Fibroblast of upper back skin (primary cell): ENCODE measurements at regions not wholly inside any gene's neighbourhood (a gene's known extent, or its start where the extent isn't known, plus 50 kb on each side); places are given as distances from the start of the nearest gene placed in this dataset.

Experiments
- DNase-seq: peaks from one replicate; pipeline ENCODE4 v3.0.0-alpha.2; 2013

DNA sequence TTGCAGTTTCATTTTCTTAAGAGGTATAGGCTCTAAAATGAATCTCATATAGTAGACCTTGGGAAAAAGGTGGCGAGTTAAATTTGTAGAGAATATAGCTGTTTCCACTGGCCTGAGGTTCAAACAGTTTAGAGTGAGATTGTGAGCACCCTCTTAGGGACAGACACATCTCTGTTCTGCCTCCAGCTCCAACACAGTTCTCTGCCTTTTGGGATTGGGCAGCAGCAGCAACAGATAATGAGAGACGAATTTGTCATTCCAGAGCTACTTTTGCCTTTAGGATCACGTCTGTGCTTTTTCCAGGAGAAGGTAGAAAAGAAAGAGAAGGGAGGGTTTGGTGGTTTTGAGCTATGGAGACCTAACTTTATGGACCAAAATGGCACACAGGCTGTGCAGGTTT, 289.4 kb downstream of the PRL start:
- no peak for DNase-seq

- peak; percentile 46 for DNase-seq
These were observed 288.5 kb downstream of the PRL start for GRCh38 chr6:22008248-22008836.

- DNase-seq: no peak
These were observed 286.7 kb downstream of the PRL start for GRCh38 chr6:22010102-22010501.

DNA sequence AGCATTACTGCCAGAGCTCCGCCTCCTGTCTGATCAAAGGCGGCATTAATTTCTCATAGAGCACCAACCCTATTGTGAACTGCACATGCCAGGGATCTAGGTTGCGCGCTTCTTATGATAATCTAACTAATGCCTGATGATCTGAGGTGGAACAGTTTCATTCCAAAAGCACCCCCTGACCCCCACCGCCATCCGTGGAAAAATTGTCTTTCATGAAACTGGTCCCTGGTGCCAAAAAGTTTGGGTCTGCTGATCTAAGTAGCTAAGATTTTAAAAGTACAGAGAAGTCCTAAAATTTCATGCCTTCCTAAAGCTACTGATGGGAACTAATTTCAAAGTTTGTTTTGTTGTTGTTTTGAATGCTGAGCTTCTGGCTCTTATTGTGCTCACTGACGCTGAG, 281.6 kb downstream of the PRL start:
- DNase-seq: no peak

GRCh38 chr6:22015944-22016343, 280.9 kb downstream of the PRL start:
- no peak for DNase-seq

- DNase-seq: no peak
These were observed 279.6 kb downstream of the PRL start for GRCh38 chr6:22017272-22017671.

- DNase-seq: no peak
These were observed 279.1 kb downstream of the PRL start for GRCh38 chr6:22017766-22018165.

DNA sequence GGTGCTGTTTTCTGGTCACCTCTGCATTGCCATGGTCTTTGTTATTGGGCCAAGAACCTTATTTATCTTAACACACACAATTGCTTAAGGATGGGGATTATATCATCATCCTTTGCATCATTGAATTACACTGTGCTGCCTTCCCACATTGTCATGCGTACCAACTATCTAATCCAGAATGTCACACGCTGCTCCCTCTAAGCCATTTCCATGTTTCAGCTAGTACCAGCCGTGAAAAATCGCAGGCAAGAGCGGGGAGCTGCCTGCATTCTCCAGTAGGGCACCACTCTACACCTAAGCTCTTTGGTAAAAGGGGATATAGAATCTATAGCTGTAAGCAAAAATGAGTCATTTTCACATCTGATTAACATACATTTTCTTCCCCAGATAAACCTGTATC, 277.0 kb downstream of the PRL start:
- DNase-seq: no peak

- no peak for DNase-seq
These were observed 276.4 kb downstream of the PRL start for GRCh38 chr6:22020299-22021003.

GRCh38 chr6:22021966-22022365, 274.9 kb downstream of the PRL start:
- DNase-seq: no peak

- peak; percentile 40 for DNase-seq
These were observed 272.9 kb downstream of the PRL start for GRCh38 chr6:22023937-22024336.

DNA sequence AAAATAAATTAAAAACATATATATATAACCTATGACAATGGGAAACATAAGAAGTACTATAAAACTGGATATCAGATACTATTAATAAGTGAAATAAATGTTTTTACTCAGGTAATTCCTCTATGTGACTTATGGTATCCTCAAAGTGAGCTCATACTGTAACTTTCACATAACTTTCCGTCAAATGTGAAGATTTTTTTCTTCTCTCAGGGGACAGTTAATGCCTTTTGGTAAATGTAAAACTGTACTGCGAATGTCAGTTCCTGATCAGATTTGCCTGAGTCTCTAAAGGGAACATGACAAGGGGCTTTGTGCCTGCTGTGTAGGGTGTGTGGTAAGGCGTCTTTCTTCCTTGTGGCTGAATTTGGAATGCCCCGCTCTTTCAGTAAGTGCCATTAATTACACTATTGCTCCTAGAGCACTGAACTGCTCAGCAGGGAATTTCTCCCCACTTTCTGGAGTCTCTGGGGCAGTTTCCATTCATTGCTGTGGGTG, 271.8 kb downstream of the PRL start:
- DNase-seq: no peak

DNA sequence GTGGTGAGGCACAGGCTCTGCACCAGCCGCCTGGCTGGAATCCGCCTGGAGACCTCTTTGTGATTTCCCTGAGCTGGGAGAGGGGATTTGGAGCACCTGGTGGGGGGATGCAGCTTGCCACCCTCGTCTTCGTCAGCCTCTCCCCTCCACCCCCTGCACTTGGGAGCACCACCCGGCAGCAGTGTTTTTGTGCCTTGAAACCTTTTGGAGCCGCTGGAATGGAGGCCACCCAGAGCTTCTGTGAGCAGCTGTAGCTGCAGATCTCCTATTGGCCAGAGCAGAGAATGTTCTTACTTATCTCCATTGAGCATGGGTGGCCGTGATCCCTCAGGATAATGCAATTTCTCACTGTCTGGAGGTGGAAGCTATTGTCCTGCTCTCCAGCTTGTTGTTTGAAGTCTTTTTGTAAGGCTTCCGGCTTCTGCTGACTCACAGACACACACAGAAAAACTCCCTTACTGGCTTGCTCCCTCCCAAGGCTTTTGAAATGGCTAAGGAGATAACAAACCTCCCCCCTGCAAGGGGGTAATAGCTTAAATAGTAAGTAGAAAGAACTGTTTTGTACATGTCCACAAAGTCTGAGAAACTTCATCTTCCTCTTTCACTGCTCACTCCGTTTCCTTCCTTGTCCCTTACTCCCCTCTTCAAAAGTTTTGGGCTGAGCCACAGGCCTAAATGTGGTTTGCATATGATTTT, 271.2 kb downstream of the PRL start:
- peak; percentile 95 for DNase-seq

DNA sequence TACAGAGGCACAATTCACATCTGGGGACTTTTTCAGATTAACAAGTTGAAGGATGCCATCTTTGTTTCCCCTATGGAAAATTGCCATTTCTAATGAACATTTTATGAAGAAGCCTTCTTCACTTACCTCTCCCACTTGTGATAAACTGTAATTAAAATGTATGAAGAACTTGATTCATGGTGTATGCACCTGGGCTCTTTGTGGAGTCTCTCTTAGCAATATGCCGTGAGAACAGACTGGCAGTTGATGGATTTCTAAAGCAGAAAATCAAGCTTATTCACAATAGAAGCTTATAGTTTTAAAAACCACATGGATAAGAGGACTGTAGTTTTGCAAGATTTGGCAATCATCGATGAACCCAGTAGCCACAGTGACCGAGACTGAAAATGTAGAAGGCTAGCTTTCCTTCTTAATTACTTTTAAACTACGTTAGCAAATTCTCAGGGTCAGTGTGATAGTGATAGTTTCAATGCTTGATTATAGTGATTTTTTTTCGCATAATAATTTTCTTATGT, 270.6 kb downstream of the PRL start:
- peak; percentile 25 for DNase-seq

- DNase-seq: no peak
These were observed 269.7 kb downstream of the PRL start for GRCh38 chr6:22027040-22027725.

- no peak for DNase-seq
These were observed 268.3 kb downstream of the PRL start for GRCh38 chr6:22028403-22029090.

DNA sequence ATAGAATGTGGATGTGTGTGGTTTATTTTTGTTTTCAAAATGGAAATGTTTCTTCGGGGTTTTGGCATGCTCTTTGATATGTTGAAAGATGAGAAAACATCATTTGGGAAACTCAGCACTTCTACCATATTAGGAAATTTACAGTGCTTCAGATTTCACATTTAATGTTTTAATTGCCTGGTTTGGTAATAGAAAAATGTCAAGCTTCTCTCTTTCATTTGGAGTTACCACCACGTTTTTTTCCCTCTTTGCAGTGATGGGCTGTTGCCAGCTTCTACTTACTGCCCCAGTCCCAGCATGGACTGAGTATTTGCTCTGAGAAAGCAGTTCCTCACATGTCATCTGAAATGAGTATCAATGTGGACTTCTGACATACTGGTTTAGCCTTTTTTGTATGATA, 267.7 kb downstream of the PRL start:
- DNase-seq: peak; percentile 43

DNA sequence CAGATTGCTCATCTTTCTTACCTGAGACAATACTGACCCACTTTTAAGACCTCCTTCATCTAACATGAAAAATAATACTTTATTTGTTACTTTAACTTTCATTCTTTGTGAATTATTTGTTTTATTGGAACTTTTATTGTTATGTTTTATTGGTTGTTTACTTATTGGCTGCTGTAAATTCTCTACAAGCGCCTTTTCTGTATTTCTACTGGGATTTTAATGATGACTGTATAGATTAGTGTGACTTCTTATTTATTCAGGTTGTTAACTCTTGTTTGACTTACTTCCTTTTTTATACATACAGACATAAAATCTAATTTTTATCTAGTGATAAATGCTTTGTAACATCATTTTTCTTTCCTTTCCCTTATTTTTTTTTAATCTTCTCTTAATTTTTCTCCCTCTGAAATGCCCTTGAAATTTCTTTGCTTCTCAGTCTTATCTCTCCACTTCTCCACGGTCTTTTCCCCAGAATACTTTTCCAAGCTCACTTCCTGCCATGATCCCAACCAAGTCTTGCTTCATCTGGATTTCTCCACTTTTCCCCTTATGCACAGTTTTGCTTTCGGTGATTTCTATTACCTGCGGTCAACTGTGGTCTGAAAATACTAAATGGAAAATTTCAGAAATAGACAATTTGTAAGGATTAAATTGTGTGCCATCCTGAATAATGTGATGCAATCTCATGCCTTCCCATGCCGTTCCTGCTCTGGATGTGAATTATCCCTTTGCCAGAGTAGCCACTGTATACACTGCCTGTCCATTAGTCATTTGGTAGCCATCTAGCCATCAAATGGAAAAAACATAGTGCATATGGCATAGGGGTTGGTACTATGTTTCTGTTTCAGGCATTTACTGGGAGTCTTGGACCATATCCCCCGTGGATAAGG, 265.9 kb downstream of the PRL start:
- DNase-seq: no peak

DNA sequence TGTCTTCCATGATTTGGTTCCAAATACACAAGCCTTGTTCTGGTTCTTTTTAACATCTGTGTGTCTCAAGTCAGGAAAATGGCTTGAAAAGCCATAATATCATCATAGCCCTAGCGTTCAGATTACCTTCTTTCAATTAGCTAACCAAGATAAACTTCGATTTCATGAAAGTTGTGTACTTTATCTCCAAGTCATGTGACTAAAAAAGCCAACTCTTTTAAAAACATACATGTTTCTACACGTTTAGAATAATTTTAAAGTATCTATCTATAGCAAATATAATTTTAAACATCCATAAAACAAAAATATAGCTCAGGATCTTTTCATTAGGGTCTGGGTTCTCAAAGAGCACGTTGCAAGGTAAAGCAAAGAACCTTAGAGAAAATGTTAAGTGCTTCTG, 261.1 kb downstream of the PRL start:
- no peak for DNase-seq

GRCh38 chr6:22036275-22036674, 260.6 kb downstream of the PRL start:
- no peak for DNase-seq

GRCh38 chr6:22036699-22037098, 260.1 kb downstream of the PRL start:
- no peak for DNase-seq
